Activated naive CD8-positive, alpha-beta T cell (primary cell): ENCODE measurements at regions not wholly inside any gene's neighbourhood (a gene's known extent, or its start where the extent isn't known, plus 50 kb on each side); places are given as distances from the start of the nearest gene placed in this dataset.

ENCODE experiments used
- H3K27ac Mint-ChIP-seq: one replicate; pipeline ENCODE4 v1.8.0; 2021; ENCODE audit warnings: mixed read lengths
- H3K27me3 Mint-ChIP-seq: one replicate; pipeline ENCODE4 v1.8.0; 2021; ENCODE audit warnings: mixed read lengths
- H3K36me3 Mint-ChIP-seq: one replicate; pipeline ENCODE4 v1.8.0; 2021; ENCODE audit warnings: mixed read lengths
- H3K4me1 Mint-ChIP-seq: one replicate; pipeline ENCODE4 v1.8.0; 2021; ENCODE audit warnings: low read depth, mixed read lengths
- H3K4me3 Mint-ChIP-seq: one replicate; pipeline ENCODE4 v1.8.0; 2021; ENCODE audit warnings: mild to moderate bottlenecking, mixed read lengths
- H3K9me3 Mint-ChIP-seq: one replicate; pipeline ENCODE4 v1.8.0; 2021; ENCODE audit warnings: low read depth, mixed read lengths

- Mint-ChIP-seq H3K27ac (no peak overlapping the region), H3K4me1 (peaks cover 4% of the 10 kb centered on the region), H3K4me3 (no peak overlapping the region), H3K9me3 (no peaks in the 10 kb centered on the region), H3K27me3 (no peaks in the 10 kb centered on the region), H3K36me3 (no peaks in the 10 kb centered on the region)
Observed at GRCh38 chr4:23371533-23371932, 518.3 kb downstream of the PPARGC1A start.

GRCh38 chr4:23369331-23369730, 520.5 kb downstream of the PPARGC1A start:
- peaks cover 4% of the 10 kb centered on the region for H3K4me1 Mint-ChIP-seq
- no peaks in the 10 kb centered on the region for H3K9me3 Mint-ChIP-seq
- no peak overlapping the region for H3K4me3 Mint-ChIP-seq
- no peaks in the 10 kb centered on the region for H3K27me3 Mint-ChIP-seq
- no peaks in the 10 kb centered on the region for H3K36me3 Mint-ChIP-seq
- no peak overlapping the region for H3K27ac Mint-ChIP-seq

DNA sequence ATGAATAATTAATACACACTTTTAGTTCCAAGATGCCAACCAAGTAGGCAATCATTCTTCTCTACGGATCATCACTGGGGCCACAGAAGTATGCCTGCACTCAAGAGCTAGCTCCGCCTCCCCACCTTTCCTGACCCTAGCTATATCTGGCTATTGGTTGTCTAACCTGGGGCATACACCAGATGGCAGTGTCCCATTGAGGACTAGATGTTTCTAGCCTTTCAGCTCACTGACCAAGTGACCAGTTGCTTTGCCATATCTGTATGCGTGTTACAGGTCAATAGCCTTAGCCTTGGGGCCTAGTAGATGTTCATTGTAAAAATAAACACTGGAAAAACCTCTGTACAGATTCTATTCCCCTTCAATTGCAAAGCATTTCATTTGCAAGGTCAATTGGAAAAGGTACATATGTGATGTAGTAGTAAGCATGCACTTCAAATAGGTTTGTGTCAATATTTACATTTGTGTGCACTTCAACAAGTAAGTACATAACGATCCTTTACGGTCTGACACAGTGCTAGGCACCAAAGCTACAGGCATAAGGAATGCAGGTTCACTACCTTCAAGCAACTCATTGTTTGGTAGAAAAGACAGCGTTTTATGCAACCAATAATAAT, 521.7 kb downstream of the PPARGC1A start:
- Mint-ChIP-seq H3K9me3 (no peaks in the 10 kb centered on the region), H3K4me1 (no peaks in the 10 kb centered on the region), H3K36me3 (no peaks in the 10 kb centered on the region), H3K27me3 (no peaks in the 10 kb centered on the region), H3K4me3 (no peak overlapping the region), H3K27ac (no peak overlapping the region)

- Mint-ChIP-seq H3K36me3 (no peaks in the 10 kb centered on the region), H3K27me3 (no peaks in the 10 kb centered on the region), H3K4me3 (no peak overlapping the region), H3K27ac (no peak overlapping the region), H3K9me3 (no peaks in the 10 kb centered on the region), H3K4me1 (no peaks in the 10 kb centered on the region)
Observed at GRCh38 chr4:23366557-23366906, 523.3 kb downstream of the PPARGC1A start.

DNA sequence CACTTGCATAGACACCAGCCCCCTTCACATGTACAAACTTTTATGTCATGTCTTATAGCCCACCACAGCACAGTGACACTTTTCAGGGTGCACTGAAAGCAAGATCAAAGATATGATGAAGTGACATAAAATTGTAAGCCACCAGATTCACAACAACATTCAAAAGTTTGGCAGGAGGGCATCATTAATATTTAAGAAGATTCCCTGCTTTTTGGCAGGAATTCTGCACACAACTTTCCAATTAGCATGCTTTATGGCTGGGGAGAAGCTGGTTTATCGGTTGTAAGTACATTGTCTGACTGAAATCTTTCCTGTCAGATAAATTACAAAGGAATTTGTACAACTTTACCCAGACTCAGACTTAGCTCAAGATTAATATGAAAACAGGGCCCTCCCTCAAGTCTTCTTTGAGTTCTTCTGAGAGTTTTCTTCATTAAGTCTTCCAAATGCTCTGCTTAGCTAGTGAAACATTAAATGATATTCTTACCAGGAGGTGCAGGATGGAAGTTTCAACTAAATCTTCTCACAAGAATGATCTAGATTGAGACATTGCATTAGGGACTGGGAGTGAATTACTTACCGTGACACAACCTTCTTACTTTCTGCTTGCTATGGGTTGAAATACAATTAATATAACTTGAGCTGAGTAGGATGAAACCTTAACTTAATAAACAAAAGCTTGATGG, 523.8 kb downstream of the PPARGC1A start:
- no peaks in the 10 kb centered on the region for H3K4me1 Mint-ChIP-seq
- no peaks in the 10 kb centered on the region for H3K27me3 Mint-ChIP-seq
- no peaks in the 10 kb centered on the region for H3K9me3 Mint-ChIP-seq
- H3K36me3 Mint-ChIP-seq, result no peaks in the 10 kb centered on the region
- H3K27ac Mint-ChIP-seq, result no peak overlapping the region
- no peak overlapping the region for H3K4me3 Mint-ChIP-seq

GRCh38 chr4:23365086-23365485, 524.8 kb downstream of the PPARGC1A start:
- Mint-ChIP-seq H3K36me3 (no peaks in the 10 kb centered on the region), H3K4me3 (no peak overlapping the region), H3K27me3 (no peaks in the 10 kb centered on the region), H3K9me3 (no peaks in the 10 kb centered on the region), H3K27ac (no peak overlapping the region), H3K4me1 (no peaks in the 10 kb centered on the region)

DNA sequence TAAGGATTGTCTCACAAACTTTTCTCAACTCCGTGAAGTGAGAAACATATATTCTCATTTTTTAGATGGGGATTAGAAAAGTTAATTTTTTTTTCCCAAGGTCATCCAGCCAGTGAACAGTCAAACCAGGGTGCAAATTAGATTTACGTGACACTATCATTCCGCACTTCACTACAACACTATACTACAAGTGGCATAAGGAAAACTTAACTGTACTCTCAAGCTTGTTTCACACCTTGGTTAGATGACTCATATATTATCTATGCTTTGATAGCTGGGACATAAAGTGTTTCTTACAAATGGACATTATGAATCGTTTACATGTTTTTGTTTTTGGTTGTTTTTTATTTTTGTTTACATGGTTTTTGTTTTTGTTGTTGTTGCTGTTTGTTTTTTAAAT, 525.7 kb downstream of the PPARGC1A start:
- Mint-ChIP-seq H3K36me3 (no peaks in the 10 kb centered on the region), H3K27ac (no peak overlapping the region), H3K27me3 (no peaks in the 10 kb centered on the region), H3K9me3 (no peaks in the 10 kb centered on the region), H3K4me3 (no peak overlapping the region), H3K4me1 (no peaks in the 10 kb centered on the region)

GRCh38 chr4:23361453-23361852, 528.4 kb downstream of the PPARGC1A start:
- H3K27ac Mint-ChIP-seq, result no peak overlapping the region
- H3K4me3 Mint-ChIP-seq, result no peak overlapping the region
- H3K27me3 Mint-ChIP-seq, result no peaks in the 10 kb centered on the region
- H3K9me3 Mint-ChIP-seq, result no peaks in the 10 kb centered on the region
- no peaks in the 10 kb centered on the region for H3K4me1 Mint-ChIP-seq
- no peaks in the 10 kb centered on the region for H3K36me3 Mint-ChIP-seq

GRCh38 chr4:23360718-23361117, 529.1 kb downstream of the PPARGC1A start:
- no peak overlapping the region for H3K27ac Mint-ChIP-seq
- no peak overlapping the region for H3K4me3 Mint-ChIP-seq
- H3K4me1 Mint-ChIP-seq, result no peaks in the 10 kb centered on the region
- no peaks in the 10 kb centered on the region for H3K9me3 Mint-ChIP-seq
- H3K36me3 Mint-ChIP-seq, result no peaks in the 10 kb centered on the region
- no peaks in the 10 kb centered on the region for H3K27me3 Mint-ChIP-seq

DNA sequence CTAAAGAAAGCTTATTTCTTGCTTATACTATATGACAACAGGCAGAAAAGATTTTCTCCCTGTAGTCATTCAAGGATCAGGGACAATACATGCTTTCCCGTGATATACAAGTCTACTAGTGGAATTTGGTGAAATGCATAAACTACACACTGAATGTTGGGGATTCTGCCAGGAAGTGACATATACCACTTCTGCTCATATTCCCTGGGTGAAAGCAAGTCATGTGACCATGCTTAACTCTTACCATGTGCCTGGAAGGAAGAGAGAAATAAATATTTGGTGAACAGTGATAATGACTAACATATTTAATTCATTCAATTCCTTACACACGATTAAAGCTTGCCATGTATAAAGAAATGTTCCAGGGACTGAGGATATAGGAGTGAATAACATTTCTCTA, 534.6 kb downstream of the PPARGC1A start:
- Mint-ChIP-seq H3K27me3 (no peaks in the 10 kb centered on the region), H3K9me3 (no peaks in the 10 kb centered on the region), H3K27ac (no peak overlapping the region), H3K36me3 (no peaks in the 10 kb centered on the region), H3K4me3 (no peak overlapping the region), H3K4me1 (no peaks in the 10 kb centered on the region)

DNA sequence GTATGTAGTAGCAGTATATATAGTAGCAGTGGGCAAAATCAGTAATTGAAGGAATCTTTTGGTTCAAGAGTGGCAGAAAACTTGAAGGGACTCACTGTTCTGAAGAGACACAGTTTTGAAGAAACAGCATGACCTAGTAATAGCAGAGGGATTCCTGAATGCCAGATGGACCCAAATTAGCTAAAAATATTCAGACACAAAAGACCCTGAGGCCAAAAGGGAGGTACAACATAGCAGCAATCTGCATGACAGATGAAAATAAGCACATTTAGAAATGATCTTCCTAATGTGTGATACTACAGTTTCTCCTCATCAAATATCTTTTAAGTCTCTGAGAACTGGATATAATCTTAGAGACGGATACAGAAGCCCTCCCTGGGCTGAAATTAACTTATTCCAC, 536.6 kb downstream of the PPARGC1A start:
- H3K9me3 Mint-ChIP-seq, result no peaks in the 10 kb centered on the region
- H3K4me1 Mint-ChIP-seq, result peaks cover 4% of the 10 kb centered on the region
- H3K4me3 Mint-ChIP-seq, result no peak overlapping the region
- H3K27me3 Mint-ChIP-seq, result no peaks in the 10 kb centered on the region
- no peak overlapping the region for H3K27ac Mint-ChIP-seq
- H3K36me3 Mint-ChIP-seq, result no peaks in the 10 kb centered on the region

- Mint-ChIP-seq H3K9me3 (no peaks in the 10 kb centered on the region), H3K27ac (no peak overlapping the region), H3K27me3 (no peaks in the 10 kb centered on the region), H3K36me3 (no peaks in the 10 kb centered on the region), H3K4me1 (peaks cover 4% of the 10 kb centered on the region), H3K4me3 (no peak overlapping the region)
Observed at GRCh38 chr4:23348789-23349498, 540.9 kb downstream of the PPARGC1A start.

DNA sequence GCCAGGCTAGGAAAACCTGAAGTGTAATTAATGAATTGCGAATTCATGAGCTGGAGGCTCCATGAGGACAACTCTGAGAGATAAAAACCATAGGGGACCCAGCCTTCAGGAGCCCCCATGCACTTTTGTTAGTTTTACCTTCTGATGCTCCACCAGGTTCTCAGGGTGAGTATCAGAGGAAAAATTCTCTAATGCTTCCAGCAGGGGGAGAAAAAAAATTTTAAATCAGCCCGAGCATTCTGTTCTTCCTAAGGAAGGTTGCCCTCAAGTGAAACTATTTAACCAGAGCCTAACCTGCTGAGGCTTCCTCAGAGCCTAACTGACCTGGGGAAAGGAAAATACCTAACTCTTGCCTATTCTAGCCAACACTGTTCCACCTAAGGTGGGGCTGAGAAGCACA, 552.6 kb downstream of the PPARGC1A start:
- Mint-ChIP-seq H3K36me3 (no peaks in the 10 kb centered on the region), H3K27me3 (no peaks in the 10 kb centered on the region), H3K4me1 (peaks cover 32% of the 10 kb centered on the region), H3K9me3 (no peaks in the 10 kb centered on the region), H3K27ac (no peak overlapping the region), H3K4me3 (no peak overlapping the region)

- Mint-ChIP-seq H3K4me1 (peaks cover 34% of the 10 kb centered on the region), H3K9me3 (no peaks in the 10 kb centered on the region), H3K36me3 (no peaks in the 10 kb centered on the region), H3K27me3 (no peaks in the 10 kb centered on the region), H3K4me3 (peak overlapping the region; percentile 47), H3K27ac (peak overlapping the region; percentile 65)
Observed at GRCh38 chr4:23333946-23334878, 555.6 kb downstream of the PPARGC1A start.

- Mint-ChIP-seq H3K4me1 (peaks cover 34% of the 10 kb centered on the region), H3K27me3 (no peaks in the 10 kb centered on the region), H3K27ac (peak overlapping the region; percentile 65), H3K36me3 (no peaks in the 10 kb centered on the region), H3K9me3 (no peaks in the 10 kb centered on the region), H3K4me3 (no peak overlapping the region)
Observed at GRCh38 chr4:23333556-23333945, 556.3 kb downstream of the PPARGC1A start.
